Activated CD8-positive, alpha-beta memory T cell treated with anti-CD3 and anti-CD28 coated beads for 36 hours (primary cell): ENCODE measurements at regions not wholly inside any gene's neighbourhood (a gene's known extent, or its start where the extent isn't known, plus 50 kb on each side); places are given as distances from the start of the nearest gene placed in this dataset.
"Not testable (repeated sequence)": the region's sequence is repeated elsewhere in the genome, so short reads cannot be mapped to it uniquely, and the experiment has no call there.

Source experiments
- CTCF ChIA-PET: fragments of 350-600 bp; sonication (Branson Sonifier 250); formaldehyde crosslinking; loops from one replicate; lab custom pipeline; 2021; ENCODE audit warnings: antibody characterized with exemption; lab: Charles Lee
- POLR2A ChIA-PET: fragments of 350-600 bp; sonication (Branson Sonifier 250); formaldehyde crosslinking; loops from one replicate; lab custom pipeline; 2021; ENCODE audit warnings: antibody characterized with exemption; lab: Charles Lee

- CTCF ChIA-PET = no interaction called here
- POLR2A ChIA-PET = no interaction called here
These were observed 610.0 kb upstream of the RAB6C start for GRCh38 chr2:129369437-129369836.

- CTCF ChIA-PET = no interaction called here
- POLR2A ChIA-PET = no interaction called here
These were observed 605.0 kb upstream of the RAB6C start for GRCh38 chr2:129374452-129374851.

- ChIA-PET CTCF (no interaction called here), POLR2A (no interaction called here)
These were observed 603.6 kb upstream of the RAB6C start for GRCh38 chr2:129375632-129376425.

- POLR2A ChIA-PET = no interaction called here
- CTCF ChIA-PET = no interaction called here
These were observed 602.9 kb upstream of the RAB6C start for GRCh38 chr2:129376426-129377077.

GRCh38 chr2:129377078-129377469 is 602.4 kb upstream of the RAB6C start:
- POLR2A ChIA-PET = no interaction called here
- CTCF ChIA-PET = no interaction called here

- CTCF ChIA-PET = no interaction called here
- POLR2A ChIA-PET = no interaction called here
These were observed 601.3 kb upstream of the RAB6C start for GRCh38 chr2:129378186-129378585.

GRCh38 chr2:129379411-129379810 is 600.1 kb upstream of the RAB6C start:
- CTCF ChIA-PET = no interaction called here
- POLR2A ChIA-PET = no interaction called here

GRCh38 chr2:129381789-129382188 is 597.7 kb upstream of the RAB6C start:
- ChIA-PET POLR2A (no interaction called here), CTCF (no interaction called here)

GRCh38 chr2:129388870-129389269 is 590.6 kb upstream of the RAB6C start:
- POLR2A ChIA-PET = no interaction called here
- CTCF ChIA-PET = no interaction called here

- CTCF ChIA-PET = no interaction called here
- POLR2A ChIA-PET = no interaction called here
These were observed 585.6 kb upstream of the RAB6C start for GRCh38 chr2:129393816-129394215.

- CTCF ChIA-PET = no interaction called here
- POLR2A ChIA-PET = no interaction called here
These were observed 582.4 kb upstream of the RAB6C start for GRCh38 chr2:129396980-129397599.

GRCh38 chr2:129400826-129401225 is 578.6 kb upstream of the RAB6C start:
- POLR2A ChIA-PET = no interaction called here
- CTCF ChIA-PET = no interaction called here

- ChIA-PET CTCF (interaction anchor here (0.5 kb wide), 1 partner anchor 19 kb away, joined by 3 read pairs; no protein-coding TSS in a partner anchor), POLR2A (no interaction called here)
These were observed 577.4 kb upstream of the RAB6C start for GRCh38 chr2:129402076-129402475.

GRCh38 chr2:129404000-129404685 is 575.3 kb upstream of the RAB6C start:
- POLR2A ChIA-PET = no interaction called here
- CTCF ChIA-PET = no interaction called here

- ChIA-PET POLR2A (no interaction called here), CTCF (no interaction called here)
These were observed 570.9 kb upstream of the RAB6C start for GRCh38 chr2:129408570-129408969.

GRCh38 chr2:129417041-129417440 is 562.4 kb upstream of the RAB6C start:
- CTCF ChIA-PET, POLR2A ChIA-PET: not testable (repeated sequence)

GRCh38 chr2:129422028-129422427 is 557.4 kb upstream of the RAB6C start:
- ChIA-PET POLR2A (no interaction called here), CTCF (no interaction called here)

- CTCF ChIA-PET = no interaction called here
These were observed 551.3 kb upstream of the RAB6C start for GRCh38 chr2:129428086-129428660.

GRCh38 chr2:129430911-129431310 is 548.6 kb upstream of the RAB6C start:
- ChIA-PET POLR2A (no interaction called here), CTCF (no interaction called here)

More at GRCh38 chr2:129428086-129428660, 551.3 kb upstream of the RAB6C start:
- POLR2A ChIA-PET = no interaction called here

GRCh38 chr2:129431881-129432280 is 547.6 kb upstream of the RAB6C start:
- ChIA-PET POLR2A (no interaction called here), CTCF (no interaction called here)
